ENCODE measurements at regions not wholly inside any gene's neighbourhood (a gene's known extent, or its start where the extent isn't known, plus 50 kb on each side); places are given as distances from the start of the nearest gene placed in this dataset.

DNA sequence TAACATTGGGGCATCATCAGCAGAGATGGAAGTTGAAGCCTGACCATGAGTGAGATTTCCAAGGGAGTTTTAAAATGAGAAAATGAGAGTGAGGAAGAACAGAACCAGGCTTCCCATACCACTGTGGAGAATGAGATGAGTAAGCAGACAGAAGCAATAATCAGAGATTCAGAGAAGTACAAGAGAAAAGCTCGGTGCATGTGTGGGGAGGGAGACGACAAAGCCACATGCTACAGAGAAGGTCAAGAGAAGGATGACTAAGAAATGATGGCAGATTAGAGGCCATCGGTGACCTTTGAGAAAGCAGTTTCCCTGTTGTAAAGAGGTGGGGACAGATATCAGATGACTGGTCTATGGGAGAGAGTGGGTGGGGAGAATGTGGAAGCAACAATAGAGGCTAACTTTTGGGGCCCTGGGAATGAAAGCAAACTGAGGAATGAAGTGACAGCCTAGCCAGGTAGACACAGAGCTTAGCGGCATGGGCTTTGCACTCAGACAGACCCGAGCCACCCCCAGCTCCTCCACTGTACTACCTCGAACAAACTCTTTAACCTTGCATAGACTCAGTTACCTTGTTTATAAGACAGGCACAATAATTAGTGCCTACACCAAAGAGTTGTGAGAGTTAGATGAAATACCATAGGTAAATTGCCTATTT, 207.7 kb downstream of the PIK3R1 start:
- no peak overlapping the region for H3K4me2 ChIP-seq (replicated peaks; ENCODE audit: low read depth, low read length, poor library complexity, severe bottlenecking)

GRCh38 chr5:68424799-68425537, 209.4 kb downstream of the PIK3R1 start:
- H4K20me1 ChIP-seq (ENCODE audit: control insufficient read depth, insufficient read depth, low read length, poor library complexity, severe bottlenecking): no peaks in the 10 kb centered on the region
- no peaks in the 10 kb centered on the region for H3K27me3 Mint-ChIP-seq
- no peaks in the 10 kb centered on the region for H3K4me1 ChIP-seq (ENCODE audit: control insufficient read depth in 2 of 2, insufficient read depth in 2 of 2, low read length in 2 of 2)
- H3K79me2 ChIP-seq (ENCODE audit: control insufficient read depth, insufficient read depth, low read length): no peaks in the 10 kb centered on the region
- no peak overlapping the region for H2AFZ ChIP-seq (ENCODE audit: insufficient read depth, low read depth, low read length, poor library complexity, severe bottlenecking)
- POLR2A ChIA-PET: no interaction called here
- no peak overlapping the region for H3K27ac ChIP-seq (ENCODE audit: low read length in 2 of 2)
- no peak overlapping the region for H3K4me3 ChIP-seq (ENCODE audit: control extremely low read depth in 1 of 5, extremely low read depth in 1 of 5, insufficient read depth in 1 of 5, low read depth in 2 of 5, low read length in 4 of 5)
- no peak overlapping the region for H3K9ac ChIP-seq (ENCODE audit: low read length)
- TF ChIP-seq, protein P1, sequence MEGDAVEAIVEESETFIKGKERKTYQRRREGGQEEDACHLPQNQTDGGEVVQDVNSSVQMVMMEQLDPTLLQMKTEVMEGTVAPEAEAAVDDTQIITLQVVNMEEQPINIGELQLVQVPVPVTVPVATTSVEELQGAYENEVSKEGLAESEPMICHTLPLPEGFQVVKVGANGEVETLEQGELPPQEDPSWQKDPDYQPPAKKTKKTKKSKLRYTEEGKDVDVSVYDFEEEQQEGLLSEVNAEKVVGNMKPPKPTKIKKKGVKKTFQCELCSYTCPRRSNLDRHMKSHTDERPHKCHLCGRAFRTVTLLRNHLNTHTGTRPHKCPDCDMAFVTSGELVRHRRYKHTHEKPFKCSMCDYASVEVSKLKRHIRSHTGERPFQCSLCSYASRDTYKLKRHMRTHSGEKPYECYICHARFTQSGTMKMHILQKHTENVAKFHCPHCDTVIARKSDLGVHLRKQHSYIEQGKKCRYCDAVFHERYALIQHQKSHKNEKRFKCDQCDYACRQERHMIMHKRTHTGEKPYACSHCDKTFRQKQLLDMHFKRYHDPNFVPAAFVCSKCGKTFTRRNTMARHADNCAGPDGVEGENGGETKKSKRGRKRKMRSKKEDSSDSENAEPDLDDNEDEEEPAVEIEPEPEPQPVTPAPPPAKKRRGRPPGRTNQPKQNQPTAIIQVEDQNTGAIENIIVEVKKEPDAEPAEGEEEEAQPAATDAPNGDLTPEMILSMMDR (IDR thresholded peaks at IDR 0.05): no peak
- no peak for TF ChIP-seq EZH2 (IDR thresholded peaks at IDR 0.05; ENCODE audit: borderline replicate concordance, insufficient read depth, low read depth, low read length, poor library complexity, severe bottlenecking)
- H3K4me3 Mint-ChIP-seq: no peak overlapping the region
- no peaks in the 10 kb centered on the region for H3K9me3 Mint-ChIP-seq (ENCODE audit: insufficient read depth)
- peaks cover 6% of the 10 kb centered on the region for H3K4me1 Mint-ChIP-seq
- CTCF ChIA-PET: interaction anchor here (0.6 kb wide), 1 partner anchor 139 kb away, joined by 3 read pairs; no protein-coding TSS in a partner anchor
- DNase-seq (no peak), ATAC-seq (ENCODE audit: low read depth) (no peak)
- H3K27ac Mint-ChIP-seq: no peak overlapping the region
- H3K4me2 ChIP-seq (replicated peaks; ENCODE audit: low read depth, low read length, poor library complexity, severe bottlenecking): no peak overlapping the region
- no peaks in the 10 kb centered on the region for H3K36me3 ChIP-seq (replicated peaks in 1 of 2; ENCODE audit: control extremely low read depth in 1 of 2, control insufficient read depth in 1 of 2, extremely low read depth in 1 of 2, insufficient read depth in 2 of 2, low read length in 1 of 2)
- 67% methylated on average over 3 of the region's 6 CpGs for WGBS (ENCODE audit: insufficient coverage)
- no peaks in the 10 kb centered on the region for H3K9me3 ChIP-seq (ENCODE audit: control extremely low read depth in 1 of 3, control insufficient read depth in 2 of 3, insufficient read depth in 1 of 3, low read length in 2 of 3)
- no peaks in the 10 kb centered on the region for H3K27me3 ChIP-seq (replicated peaks in 1 of 4; ENCODE audit: control extremely low read depth in 1 of 4, control insufficient read depth in 3 of 4, insufficient read depth in 4 of 4, low read length in 3 of 4)
- intact Hi-C loops (cut with micrococcal nuclease): no loop called here

More for the DNA sequence above, 207.7 kb downstream of the PIK3R1 start:
- Histone ChIP-seq H3K36me3 (replicated peaks in 1 of 2; ENCODE audit: control extremely low read depth in 1 of 2, control insufficient read depth in 1 of 2, extremely low read depth in 1 of 2, insufficient read depth in 2 of 2, low read length in 1 of 2) (no peaks in the 10 kb centered on the region), H3K9me3 (ENCODE audit: control extremely low read depth in 1 of 3, control insufficient read depth in 2 of 3, insufficient read depth in 1 of 3, low read length in 2 of 3) (no peaks in the 10 kb centered on the region), H3K4me1 (ENCODE audit: control insufficient read depth in 2 of 2, insufficient read depth in 2 of 2, low read length in 2 of 2) (no peaks in the 10 kb centered on the region), H2AFZ (ENCODE audit: insufficient read depth, low read depth, low read length, poor library complexity, severe bottlenecking) (no peak overlapping the region), H3K27ac (ENCODE audit: low read length in 2 of 2) (no peak overlapping the region), H3K9ac (ENCODE audit: low read length) (no peak overlapping the region), H3K79me2 (ENCODE audit: control insufficient read depth, insufficient read depth, low read length) (no peaks in the 10 kb centered on the region), H3K4me3 (ENCODE audit: control extremely low read depth in 1 of 5, extremely low read depth in 1 of 5, insufficient read depth in 1 of 5, low read depth in 2 of 5, low read length in 4 of 5) (no peak overlapping the region), H4K20me1 (ENCODE audit: control insufficient read depth, insufficient read depth, low read length, poor library complexity, severe bottlenecking) (no peaks in the 10 kb centered on the region), H3K27me3 (replicated peaks in 1 of 4; ENCODE audit: control extremely low read depth in 1 of 4, control insufficient read depth in 3 of 4, insufficient read depth in 4 of 4, low read length in 3 of 4) (peaks cover 0 to 3% (median 0%) of the 10 kb centered on the region in 4 experiments)
- H3K27ac Mint-ChIP-seq: no peak overlapping the region
- TF ChIP-seq EZH2 (IDR thresholded peaks at IDR 0.05; ENCODE audit: borderline replicate concordance, insufficient read depth, low read depth, low read length, poor library complexity, severe bottlenecking): no peak
- TF ChIP-seq, protein P1 (IDR thresholded peaks at IDR 0.05): no peak
- no peak for ATAC-seq (ENCODE audit: low read depth)
- H3K27me3 Mint-ChIP-seq: no peaks in the 10 kb centered on the region
- H3K4me1 Mint-ChIP-seq: peaks cover 6% of the 10 kb centered on the region
- 89% methylated on average over 3 of the region's 6 CpGs for WGBS (ENCODE audit: insufficient coverage)
- no peak for DNase-seq
- H3K9me3 Mint-ChIP-seq (ENCODE audit: insufficient read depth): no peaks in the 10 kb centered on the region
- intact Hi-C loops (cut with micrococcal nuclease): no loop called here
- no peak overlapping the region for H3K4me3 Mint-ChIP-seq
- ChIA-PET CTCF (no interaction called here), POLR2A (no interaction called here)
